Medulla oblongata (tissue), 1 donor: ENCODE measurements at regions not wholly inside any gene's neighbourhood (a gene's known extent, or its start where the extent isn't known, plus 50 kb on each side); places are given as distances from the start of the nearest gene placed in this dataset.

ENCODE experiments used
- DNase-seq: peaks from one replicate; pipeline ENCODE4 v3.0.0-alpha.2; 2015; ENCODE audit errors: extremely low spot score

- no peak for DNase-seq
Observed at GRCh38 chr4:20302336-20302735, 50.6 kb downstream of the SLIT2 start.

- peak; percentile 85 for DNase-seq
Observed at GRCh38 chr4:20305976-20306375, 54.3 kb downstream of the SLIT2 start.

- DNase-seq, result no peak
Observed at GRCh38 chr4:20311856-20312255, 60.2 kb downstream of the SLIT2 start.

GRCh38 chr4:20313237-20314030 lies 61.7 kb downstream of the SLIT2 start:
- DNase-seq, result peak; percentile 19

GRCh38 chr4:20317424-20317985 lies 65.8 kb downstream of the SLIT2 start:
- peak; percentile 32 for DNase-seq

- peak; percentile 79 for DNase-seq
Observed at GRCh38 chr4:20318001-20318908, 66.5 kb downstream of the SLIT2 start.

- no peak for DNase-seq
Observed at GRCh38 chr4:20318909-20319277, 67.2 kb downstream of the SLIT2 start.

GRCh38 chr4:20319825-20320612 lies 68.3 kb downstream of the SLIT2 start:
- DNase-seq, result peak; percentile 46

- no peak for DNase-seq
Observed at GRCh38 chr4:20323991-20324390, 72.3 kb downstream of the SLIT2 start.

DNA sequence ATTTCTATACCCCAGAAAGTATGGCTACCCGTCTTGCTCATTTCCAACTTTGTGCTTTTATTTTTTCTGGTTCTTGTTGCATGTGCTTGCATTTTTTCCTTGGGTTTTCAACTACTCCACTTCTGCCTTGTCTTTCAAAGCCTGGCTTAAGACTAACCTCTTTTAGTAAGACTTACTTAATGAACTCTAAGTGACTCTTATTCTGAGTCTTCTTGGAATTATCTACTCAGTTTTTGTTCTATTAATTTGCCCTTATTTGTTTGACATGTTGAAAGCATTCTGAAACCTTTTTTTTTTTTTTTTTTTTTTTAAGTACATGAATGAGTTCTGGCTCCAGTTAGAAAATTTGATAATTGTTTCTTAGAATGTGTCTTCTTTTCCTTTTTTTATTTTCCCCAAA lies 74.8 kb downstream of the SLIT2 start:
- no peak for DNase-seq

- no peak for DNase-seq
Observed at GRCh38 chr4:20326977-20327376, 75.3 kb downstream of the SLIT2 start.

- DNase-seq, result no peak
Observed at GRCh38 chr4:20327808-20328207, 76.1 kb downstream of the SLIT2 start.

DNA sequence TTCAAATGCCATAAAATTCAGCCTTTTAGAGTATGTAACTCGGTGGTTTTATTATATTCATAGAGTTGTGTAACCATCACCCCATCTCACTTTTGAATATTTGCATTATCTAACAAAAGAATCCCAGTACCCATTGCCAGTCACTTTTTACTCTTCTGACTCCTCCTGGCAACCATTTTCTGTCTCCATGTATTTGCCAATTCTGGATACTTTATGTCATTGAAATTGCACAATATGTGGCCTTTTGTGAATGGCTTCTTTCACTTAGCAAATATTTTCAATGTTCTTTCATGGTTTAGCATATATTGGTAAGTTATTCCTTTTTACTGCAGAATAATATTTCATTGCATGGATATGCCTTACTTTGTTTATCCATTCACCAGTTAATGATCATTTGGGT lies 79.9 kb downstream of the SLIT2 start:
- no peak for DNase-seq

GRCh38 chr4:20333141-20333715 lies 81.5 kb downstream of the SLIT2 start:
- DNase-seq, result no peak

GRCh38 chr4:20337261-20337664 lies 85.6 kb downstream of the SLIT2 start:
- no peak for DNase-seq

GRCh38 chr4:20338841-20339240 lies 87.1 kb downstream of the SLIT2 start:
- DNase-seq, result no peak

GRCh38 chr4:20341134-20341738 lies 89.5 kb downstream of the SLIT2 start:
- DNase-seq, result no peak

DNA sequence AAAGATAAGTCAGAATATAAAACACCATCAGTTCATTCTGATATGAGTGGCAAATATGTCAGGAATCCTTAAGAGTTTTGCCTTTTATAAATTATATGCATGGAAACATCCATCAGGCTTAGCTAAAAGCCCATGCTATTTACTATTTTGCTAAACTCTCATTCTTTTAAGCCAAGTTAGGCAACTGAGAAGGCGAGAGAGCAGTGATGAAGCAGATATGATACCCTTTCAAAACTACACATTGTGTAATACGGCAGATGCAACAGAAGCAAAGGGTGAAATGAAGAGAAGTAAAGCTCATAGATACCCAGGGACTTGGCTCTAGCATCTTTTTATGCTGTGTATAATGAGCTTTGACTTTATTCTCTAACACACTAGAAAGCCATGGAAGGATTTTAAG lies 95.8 kb downstream of the SLIT2 start:
- no peak for DNase-seq

- DNase-seq, result no peak
Observed at GRCh38 chr4:20348411-20348810, 96.7 kb downstream of the SLIT2 start.

GRCh38 chr4:20351360-20352162 lies 99.9 kb downstream of the SLIT2 start:
- DNase-seq, result no peak
